DMS 273 (cell line): ENCODE measurements at regions not wholly inside any gene's neighbourhood (a gene's known extent, or its start where the extent isn't known, plus 50 kb on each side); places are given as distances from the start of the nearest gene placed in this dataset.
A peak's percentile ranks its signal among the peaks of the same experiment; 100 is the strongest.
"Not testable (repeated sequence)": the region's sequence is repeated elsewhere in the genome, so short reads cannot be mapped to it uniquely, and the experiment has no call there.

Experiments
- DNase-seq: peaks from one replicate; lab custom pipeline; 2025; ENCODE audit not compliant: unreplicated experiment; lab: John Stamatoyannopoulos, UW

GRCh38 chr2:210730672-210731071, 174.3 kb downstream of the CPS1 start:
- DNase-seq: no peak

GRCh38 chr2:210746826-210747225, 190.4 kb downstream of the CPS1 start:
- DNase-seq: peak; percentile 2

- DNase-seq: no peak
These were observed 196.1 kb downstream of the CPS1 start for GRCh38 chr2:210752532-210752931.

GRCh38 chr2:210753386-210753785, 197.0 kb downstream of the CPS1 start:
- DNase-seq: no peak

GRCh38 chr2:210756855-210757254, 200.5 kb downstream of the CPS1 start:
- no peak for DNase-seq

- DNase-seq: no peak
These were observed 206.5 kb downstream of the CPS1 start for GRCh38 chr2:210762604-210763588.

GRCh38 chr2:210768329-210768910, 212.0 kb downstream of the CPS1 start:
- no peak for DNase-seq

GRCh38 chr2:210776756-210777155, 220.4 kb downstream of the CPS1 start:
- no peak for DNase-seq

- DNase-seq: no peak
These were observed 225.8 kb downstream of the CPS1 start for GRCh38 chr2:210782222-210782621.

- DNase-seq: not testable (repeated sequence)
These were observed 231.4 kb downstream of the CPS1 start for GRCh38 chr2:210787831-210788230.

- no peak for DNase-seq
These were observed 235.6 kb downstream of the CPS1 start for GRCh38 chr2:210792000-210792399.

GRCh38 chr2:210795506-210795905, 239.1 kb downstream of the CPS1 start:
- DNase-seq: no peak

GRCh38 chr2:210798180-210798579, 241.8 kb downstream of the CPS1 start:
- DNase-seq: no peak

- no peak for DNase-seq
These were observed 258.0 kb downstream of the CPS1 start for GRCh38 chr2:210814251-210815025.

- no peak for DNase-seq
These were observed 260.4 kb downstream of the CPS1 start for GRCh38 chr2:210816769-210817168.

GRCh38 chr2:210818473-210818872, 262.1 kb downstream of the CPS1 start:
- no peak for DNase-seq

- no peak for DNase-seq
These were observed 277.0 kb downstream of the CPS1 start for GRCh38 chr2:210833403-210833802.

- DNase-seq: no peak
These were observed 282.6 kb downstream of the CPS1 start for GRCh38 chr2:210839034-210839433.

GRCh38 chr2:210839450-210839849, 283.1 kb downstream of the CPS1 start:
- no peak for DNase-seq

GRCh38 chr2:210842896-210843295, 286.5 kb downstream of the CPS1 start:
- no peak for DNase-seq

GRCh38 chr2:210844016-210844415, 287.6 kb downstream of the CPS1 start:
- DNase-seq: no peak

- DNase-seq: no peak
These were observed 302.9 kb downstream of the CPS1 start for GRCh38 chr2:210859314-210859713.
